A549 (cell line): ENCODE measurements at regions not wholly inside any gene's neighbourhood (a gene's known extent, or its start where the extent isn't known, plus 50 kb on each side); places are given as distances from the start of the nearest gene placed in this dataset.
"Not testable (repeated sequence)": the region's sequence is repeated elsewhere in the genome, so short reads cannot be mapped to it uniquely, and the experiment has no call there.

Experiments
- ATAC-seq, 2 experiments: fragments of 200-7000 bp in 1 of 2; fragments of >200 bp in 1 of 2; cut with Nextera tagmentation in 1 of 2; cut with Tn5 transposase in 1 of 2; 3 replicates each; pipeline versions ENCODE4 v1.8.0 to v1.9.1; 2018 to 2020; ENCODE audit warnings: mild to moderate bottlenecking in 1 of 2, moderate library complexity in 1 of 2
- CTCF ChIA-PET: fragments of 300-600 bp; sonication (Branson Sonifier 250); formaldehyde crosslinking; extraction: SDS; loops from one replicate; lab custom pipeline; 2021; ENCODE audit warnings: antibody characterized with exemption, inconsistent platforms; lab: Yijun Ruan, JAX
- POLR2A ChIA-PET: fragments of 350-600 bp; formaldehyde crosslinking; extraction: SDS; loops from one replicate; lab custom pipeline; 2021; ENCODE audit warnings: antibody characterized with exemption, inconsistent platforms; lab: Yijun Ruan, JAX
- DNase-seq, 2 experiments: peaks; one replicate each; pipeline versions ENCODE4 v3.0.0 to v3.0.0-alpha.2; 2011 to 2016; ENCODE audit warnings: low read depth in 1 of 2, low spot score in 1 of 2
- FAIRE-seq: peaks from 2 replicates; lab custom pipeline; 2011; peaks lifted over from hg19 to GRCh38; lab: Jason Lieb, UNC
- H3K27ac ChIP-seq, 2 experiments: fragments of >200 bp; sonication (Bioruptor Twin); formaldehyde crosslinking; 3 replicates each; pipeline ENCODE4 v1.5.1; 2016 to 2017
- H3K4me1 ChIP-seq: fragments of >200 bp; sonication (Bioruptor Twin); formaldehyde crosslinking; 3 replicates; pipeline ENCODE4 v1.6.1; 2016
- H3K4me2 ChIP-seq: fragments of >200 bp; sonication (Bioruptor Twin); formaldehyde crosslinking; 3 replicates; pipeline ENCODE4 v1.6.1; 2016
- H3K4me3 ChIP-seq: fragments of >200 bp; sonication (Bioruptor Twin); formaldehyde crosslinking; 3 replicates; pipeline ENCODE4 v1.5.1; 2016
- H3K9me3 ChIP-seq: fragments of >200 bp; sonication (Bioruptor Twin); formaldehyde crosslinking; 3 replicates; pipeline ENCODE4 v1.6.1; 2016
- CEBPB ChIP-seq, 2 experiments: fragments of >200 bp in 1 of 2; sonication (Bioruptor Twin) in 1 of 2; formaldehyde crosslinking in 1 of 2; IDR thresholded peaks; 2 replicates each; pipeline ENCODE4 v1.6.1; 2012 to 2016
- CHD4 ChIP-seq: fragments of 200-600 bp; sonication (generic); IDR thresholded peaks from 2 replicates; pipeline ENCODE4 v1.6.1; 2016; ENCODE audit warnings: antibody characterized with exemption, mild to moderate bottlenecking, borderline replicate concordance
- EHMT2 ChIP-seq: fragments of 200-600 bp; sonication (generic); IDR thresholded peaks from 2 replicates; pipeline ENCODE4 v1.6.1; 2016; ENCODE audit warnings: antibody characterized with exemption, low read depth, mild to moderate bottlenecking, moderate library complexity
- ESRRA ChIP-seq: fragments of 150-350 bp; IDR thresholded peaks from 2 replicates; pipeline ENCODE4 v1.6.1; 2014; ENCODE audit warnings: mild to moderate bottlenecking, low read length, borderline replicate concordance
- FOSL2 ChIP-seq, 2 experiments: fragments of 450-650 bp in 1 of 2; fragments of >200 bp in 1 of 2; sonication (Bioruptor Twin) in 1 of 2; formaldehyde crosslinking; IDR thresholded peaks; 2 replicates each; pipeline versions ENCODE4 v1.5.0 to v1.6.1; 2016 to 2020; ENCODE audit warnings: mild to moderate bottlenecking in 1 of 2, moderate library complexity in 1 of 2
- GATA3 ChIP-seq: IDR thresholded peaks from 2 replicates; pipeline ENCODE4 v1.6.1; 2012; ENCODE audit warnings: borderline replicate concordance
- HOXB13 ChIP-seq: fragments of 250-450 bp; sonication (Bioruptor Pico); IDR thresholded peaks from 2 replicates; pipeline ENCODE4 v1.5.0; 2020; ENCODE audit warnings: low read depth, mild to moderate bottlenecking, moderate library complexity
- KDM1A ChIP-seq: fragments of 200-600 bp; sonication (generic); IDR thresholded peaks from 2 replicates; pipeline ENCODE4 v1.6.1; 2016; ENCODE audit warnings: low read depth, mild to moderate bottlenecking
- NR3C1 ChIP-seq: fragments of >200 bp; sonication (Bioruptor Twin); formaldehyde crosslinking; IDR thresholded peaks from 3 replicates; pipeline ENCODE4 v1.6.1; 2017
- RNF2 ChIP-seq: fragments of 200-600 bp; sonication (generic); IDR thresholded peaks from 2 replicates; pipeline ENCODE4 v1.6.1; 2016; ENCODE audit warnings: low read depth, mild to moderate bottlenecking, antibody characterized with exemption, moderate library complexity, borderline replicate concordance
- ZC3H11A ChIP-seq: fragments of 450-650 bp; IDR thresholded peaks from 2 replicates; pipeline ENCODE4 v1.6.1; 2014; ENCODE audit warnings: antibody characterized with exemption, mild to moderate bottlenecking
- WGBS: methylation state at CpG from one replicate; pipeline ENCODE4 v1.1.6; 2017; ENCODE audit errors: missing lambda C conversion rate; 5-methylcytosine and 5-hydroxymethylcytosine counted together
- TF ChIP-seq, protein P1 (sequence below): fragments of 250-450 bp; sonication (Bioruptor Pico); IDR thresholded peaks from 2 replicates; pipeline ENCODE4 v1.5.0; 2020; ENCODE audit warnings: low read depth, mild to moderate bottlenecking, moderate library complexity
- TF ChIP-seq, protein P2 (sequence below): IDR thresholded peaks from 2 replicates; pipeline ENCODE4 v1.6.1; 2012; ENCODE audit warnings: low read depth, borderline replicate concordance
- TF ChIP-seq, protein P3 (sequence below): fragments of 450-650 bp; IDR thresholded peaks from 2 replicates; pipeline ENCODE4 v1.6.1; 2014; ENCODE audit warnings: antibody characterized with exemption

DNA sequence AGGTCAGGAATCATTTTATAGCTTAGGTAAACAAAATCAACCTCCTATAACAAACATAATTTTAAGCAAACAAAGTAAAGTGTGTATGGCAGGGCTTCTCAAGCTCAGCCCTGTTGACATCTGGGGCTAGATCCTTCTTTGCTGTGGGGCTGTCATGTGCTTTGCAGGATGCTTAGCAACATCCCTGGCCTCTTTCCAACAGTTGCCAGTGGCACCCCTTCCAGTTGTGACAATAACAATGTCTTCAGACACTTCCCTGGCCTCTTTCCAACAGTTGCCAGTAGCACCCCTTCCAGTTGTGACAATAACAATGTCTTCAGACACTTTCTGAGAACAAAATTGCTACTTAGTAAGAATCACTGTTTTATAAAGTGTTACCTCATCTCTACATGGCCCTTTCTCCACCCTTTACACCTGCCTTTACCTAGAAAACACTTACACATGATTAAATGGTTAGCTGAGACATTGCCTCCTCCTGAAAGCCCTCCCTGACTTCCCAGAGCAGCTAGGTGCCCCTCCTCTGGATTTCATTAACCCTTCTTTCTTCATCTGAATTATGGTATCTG lies 194.0 kb upstream of the LMCD1 start:
- no peak overlapping the region for H3K4me2 ChIP-seq
- H3K4me3 ChIP-seq, result no peak overlapping the region
- H3K9me3 ChIP-seq, result peaks cover 2% of the 10 kb centered on the region; the same call in 1 of the 3 replicates
- POLR2A ChIA-PET, result no interaction called here
- ATAC-seq (no peak), FAIRE-seq (no peak), DNase-seq (no peak)
- CTCF ChIA-PET, result interaction anchor here (1.0 kb wide), 1 partner anchor 110 kb away, joined by 3 read pairs; no protein-coding TSS in a partner anchor
- H3K4me1 ChIP-seq, result no peaks in the 10 kb centered on the region
- no peak for TF ChIP-seq ZC3H11A
- TF ChIP-seq, protein P1, sequence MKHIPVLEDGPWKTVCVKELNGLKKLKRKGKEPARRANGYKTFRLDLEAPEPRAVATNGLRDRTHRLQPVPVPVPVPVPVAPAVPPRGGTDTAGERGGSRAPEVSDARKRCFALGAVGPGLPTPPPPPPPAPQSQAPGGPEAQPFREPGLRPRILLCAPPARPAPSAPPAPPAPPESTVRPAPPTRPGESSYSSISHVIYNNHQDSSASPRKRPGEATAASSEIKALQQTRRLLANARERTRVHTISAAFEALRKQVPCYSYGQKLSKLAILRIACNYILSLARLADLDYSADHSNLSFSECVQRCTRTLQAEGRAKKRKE (CRISPR knock-in tag), result no peak
- no peak for TF ChIP-seq HOXB13 (CRISPR knock-in tag)
- H3K27ac ChIP-seq, result no peak overlapping the region

DNA sequence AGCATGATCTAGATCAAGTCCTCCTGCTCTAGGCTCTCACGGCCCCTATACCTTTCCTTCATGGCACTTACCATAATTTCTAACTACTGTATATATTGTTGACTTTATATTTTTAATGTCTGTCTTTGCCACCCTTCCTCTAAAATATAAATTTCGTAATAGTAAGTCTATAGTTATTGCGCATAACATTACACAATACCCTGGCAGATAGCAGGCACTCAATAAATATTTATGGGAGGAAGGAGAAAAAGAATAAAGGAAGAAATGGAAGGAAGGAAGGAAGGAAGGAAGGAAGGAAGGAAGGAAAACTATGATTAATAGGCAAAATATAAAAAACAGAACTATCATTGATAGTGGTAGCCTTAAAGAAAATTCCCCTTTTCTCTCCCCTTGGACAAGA lies 190.3 kb upstream of the LMCD1 start:
- TF ChIP-seq CEBPB (IDR thresholded peaks at IDR 0.05) (peak in 1 of 2 experiments; percentile 31; a peak in 1 of 4 replicates), CHD4 (no peak)
- no peak for ATAC-seq
- CTCF ChIA-PET, result interaction anchor here (1.5 kb wide), 1 partner anchor 10 kb away, joined by 5 read pairs; no protein-coding TSS in a partner anchor
- FAIRE-seq, result no peak
- Histone ChIP-seq H3K4me3 (no peak overlapping the region), H3K27ac (no peak overlapping the region), H3K9me3 (peaks cover 2% of the 10 kb centered on the region; the same call in 1 of the 3 replicates), H3K4me2 (no peak overlapping the region), H3K4me1 (no peaks in the 10 kb centered on the region)
- DNase-seq, result no peak
- POLR2A ChIA-PET, result no interaction called here
- 48% methylated on average over 3 of the region's 3 CpGs for whole genome bisulfite sequencing

DNA sequence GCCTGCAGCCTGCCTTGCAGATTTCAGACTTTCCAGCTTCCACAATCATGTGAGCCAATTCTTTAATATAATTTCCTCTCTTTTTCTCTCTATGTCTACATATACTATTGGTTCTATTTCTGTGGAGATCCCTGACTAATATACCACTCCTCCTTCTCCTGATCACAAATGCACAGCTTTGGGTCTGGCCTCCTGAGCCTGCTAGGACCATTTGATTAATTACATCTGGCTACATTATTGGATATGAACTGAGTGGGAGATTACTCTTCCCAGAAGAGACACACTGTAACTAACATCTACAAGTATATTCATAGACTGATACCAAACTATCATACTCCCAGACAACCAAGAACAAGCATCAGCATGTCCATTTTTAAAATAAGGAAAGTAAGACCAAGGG lies 188.9 kb upstream of the LMCD1 start:
- H3K27ac ChIP-seq, result no peak overlapping the region
- TF ChIP-seq GATA3 (no peak), FOSL2 (IDR thresholded peaks at IDR 0.05) (no peak), FOSL2 (CRISPR knock-in tag; IDR thresholded peaks at IDR 0.05) (no peak), CHD4 (no peak)
- POLR2A ChIA-PET, result no interaction called here

DNA sequence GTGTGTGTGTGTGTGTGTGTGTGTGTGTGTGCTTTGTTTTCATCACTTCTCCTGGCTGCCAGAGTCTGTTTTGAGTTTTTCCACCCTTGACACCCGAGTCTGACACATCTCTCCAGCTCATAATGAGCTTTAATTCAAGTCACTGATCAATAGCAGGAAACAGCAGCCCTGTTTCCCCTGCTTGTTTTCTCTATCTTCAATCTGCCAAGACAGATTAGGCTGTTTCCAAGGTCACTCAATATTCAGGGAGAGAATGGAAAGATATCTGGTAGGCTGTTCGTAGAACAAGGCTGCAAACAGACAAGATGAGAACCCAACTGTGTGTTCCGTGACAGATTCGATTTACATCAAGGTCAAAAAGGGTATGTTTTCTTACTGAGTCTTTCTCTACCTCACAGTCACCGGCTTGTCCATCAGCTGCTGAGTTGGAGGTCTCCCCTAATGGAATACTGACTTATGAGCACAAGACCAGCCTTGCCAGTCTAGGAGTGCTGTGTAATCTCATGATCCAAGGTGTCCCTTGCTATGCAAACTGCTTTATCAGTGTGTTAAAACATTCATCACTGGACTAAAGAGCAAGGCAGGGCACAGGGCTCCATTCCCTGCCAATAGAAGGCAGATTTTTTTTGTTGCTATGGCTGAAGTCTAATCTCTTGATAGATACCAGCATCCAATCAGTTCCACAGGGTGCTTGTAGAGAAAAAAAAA lies 187.9 kb upstream of the LMCD1 start:
- TF ChIP-seq, protein P2, sequence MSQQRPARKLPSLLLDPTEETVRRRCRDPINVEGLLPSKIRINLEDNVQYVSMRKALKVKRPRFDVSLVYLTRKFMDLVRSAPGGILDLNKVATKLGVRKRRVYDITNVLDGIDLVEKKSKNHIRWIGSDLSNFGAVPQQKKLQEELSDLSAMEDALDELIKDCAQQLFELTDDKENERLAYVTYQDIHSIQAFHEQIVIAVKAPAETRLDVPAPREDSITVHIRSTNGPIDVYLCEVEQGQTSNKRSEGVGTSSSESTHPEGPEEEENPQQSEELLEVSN, result no peak
- no peak for TF ChIP-seq NR3C1
- no peak for TF ChIP-seq KDM1A
- no peak for TF ChIP-seq ESRRA
- TF ChIP-seq RNF2, result no peak
- no peak for TF ChIP-seq EHMT2
- TF ChIP-seq, protein P3, sequence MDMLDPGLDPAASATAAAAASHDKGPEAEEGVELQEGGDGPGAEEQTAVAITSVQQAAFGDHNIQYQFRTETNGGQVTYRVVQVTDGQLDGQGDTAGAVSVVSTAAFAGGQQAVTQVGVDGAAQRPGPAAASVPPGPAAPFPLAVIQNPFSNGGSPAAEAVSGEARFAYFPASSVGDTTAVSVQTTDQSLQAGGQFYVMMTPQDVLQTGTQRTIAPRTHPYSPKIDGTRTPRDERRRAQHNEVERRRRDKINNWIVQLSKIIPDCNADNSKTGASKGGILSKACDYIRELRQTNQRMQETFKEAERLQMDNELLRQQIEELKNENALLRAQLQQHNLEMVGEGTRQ, result no peak
- DNase-seq (no peak), ATAC-seq (no peak), FAIRE-seq (peak; percentile 7)
- POLR2A ChIA-PET, result no interaction called here
- CTCF ChIA-PET, result interaction anchor here (2.2 kb wide), 1 partner anchor 12 kb away, joined by 10 read pairs; no protein-coding TSS in a partner anchor
- no peak overlapping the region for H3K4me2 ChIP-seq
- H3K4me3 ChIP-seq, result no peak overlapping the region
- H3K9me3 ChIP-seq, result peaks cover 2% of the 10 kb centered on the region; the same call in 1 of the 3 replicates
- WGBS, result 36% methylated on average over 5 of the region's 5 CpGs
- H3K27ac ChIP-seq, result no peak overlapping the region
- no peaks in the 10 kb centered on the region for H3K4me1 ChIP-seq

More for the DNA sequence above, 188.9 kb upstream of the LMCD1 start:
- CTCF ChIA-PET, result interaction anchor here (1.1 to 2.2 kb wide), 2 partner anchors 11 to 104 kb away, joined by 3 to 10 read pairs; no protein-coding TSS in a partner anchor
- DNase-seq (no peak), ATAC-seq (no peak), FAIRE-seq (no peak)
- Histone ChIP-seq H3K4me3 (no peak overlapping the region), H3K4me1 (no peaks in the 10 kb centered on the region), H3K9me3 (peaks cover 2% of the 10 kb centered on the region; the same call in 1 of the 3 replicates), H3K4me2 (no peak overlapping the region)

DNA sequence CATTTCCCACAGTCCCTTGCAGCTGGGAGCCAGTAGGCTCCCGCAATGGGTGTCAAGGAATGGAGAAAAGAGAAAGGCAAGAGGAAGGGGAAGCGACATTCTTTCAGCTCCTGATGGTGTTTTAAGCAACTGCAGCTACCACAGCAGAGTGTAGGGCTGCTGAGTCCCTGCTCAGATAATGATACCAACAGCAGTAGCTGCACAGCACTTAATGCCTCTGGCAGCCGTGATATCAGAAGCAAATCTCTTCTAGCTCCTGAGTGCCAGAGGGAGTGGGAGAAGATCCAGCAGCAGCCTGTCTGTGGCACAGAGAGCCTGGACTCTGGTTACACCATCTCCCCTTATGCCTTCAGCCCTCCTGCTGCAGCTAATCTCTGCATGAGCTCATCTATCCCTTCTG lies 186.1 kb upstream of the LMCD1 start:
- ATAC-seq, result not testable (repeated sequence)

More for the DNA sequence above, 186.1 kb upstream of the LMCD1 start:
- H3K27ac ChIP-seq, FAIRE-seq, H3K4me3 ChIP-seq, CTCF ChIA-PET, H3K4me1 ChIP-seq, DNase-seq, POLR2A ChIA-PET, H3K4me2 ChIP-seq, H3K9me3 ChIP-seq: not testable (repeated sequence)
- 67% methylated on average over 3 of the region's 3 CpGs for whole genome bisulfite sequencing
